ENCODE measurements at regions not wholly inside any gene's neighbourhood (a gene's known extent, or its start where the extent isn't known, plus 50 kb on each side); places are given as distances from the start of the nearest gene placed in this dataset.

DNA sequence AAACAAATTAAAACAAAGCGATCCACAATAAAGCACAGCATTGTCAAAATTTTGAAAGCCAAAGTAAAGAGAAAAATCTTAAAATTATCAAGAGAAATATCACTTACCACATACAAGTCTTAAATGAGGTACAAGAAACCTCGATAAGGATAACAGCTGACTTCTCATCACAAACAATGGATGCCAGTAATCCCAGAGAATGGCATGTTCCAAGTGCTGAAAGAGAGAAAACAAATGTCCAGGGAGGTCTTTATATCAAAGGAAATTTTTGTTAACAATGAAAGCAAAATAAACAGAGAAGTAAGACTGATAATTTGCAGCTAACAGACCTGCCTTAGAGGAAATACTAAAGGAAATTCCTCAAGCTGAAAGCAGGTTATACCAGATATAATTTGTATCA is 460.4 kb upstream of the HS3ST1 start:
- H3K4me1 ChIP-seq, result no peaks in the 10 kb centered on the region
- intact Hi-C loops (cut with DNase I; ENCODE audit: low total_unique reads), result no loop called here
- TF ChIP-seq POLR2AphosphoS5 (IDR thresholded peaks at IDR 0.05), result no peak
- TF ChIP-seq POLR2A (IDR thresholded peaks at IDR 0.05), result no peak
- TF ChIP-seq, protein P1, sequence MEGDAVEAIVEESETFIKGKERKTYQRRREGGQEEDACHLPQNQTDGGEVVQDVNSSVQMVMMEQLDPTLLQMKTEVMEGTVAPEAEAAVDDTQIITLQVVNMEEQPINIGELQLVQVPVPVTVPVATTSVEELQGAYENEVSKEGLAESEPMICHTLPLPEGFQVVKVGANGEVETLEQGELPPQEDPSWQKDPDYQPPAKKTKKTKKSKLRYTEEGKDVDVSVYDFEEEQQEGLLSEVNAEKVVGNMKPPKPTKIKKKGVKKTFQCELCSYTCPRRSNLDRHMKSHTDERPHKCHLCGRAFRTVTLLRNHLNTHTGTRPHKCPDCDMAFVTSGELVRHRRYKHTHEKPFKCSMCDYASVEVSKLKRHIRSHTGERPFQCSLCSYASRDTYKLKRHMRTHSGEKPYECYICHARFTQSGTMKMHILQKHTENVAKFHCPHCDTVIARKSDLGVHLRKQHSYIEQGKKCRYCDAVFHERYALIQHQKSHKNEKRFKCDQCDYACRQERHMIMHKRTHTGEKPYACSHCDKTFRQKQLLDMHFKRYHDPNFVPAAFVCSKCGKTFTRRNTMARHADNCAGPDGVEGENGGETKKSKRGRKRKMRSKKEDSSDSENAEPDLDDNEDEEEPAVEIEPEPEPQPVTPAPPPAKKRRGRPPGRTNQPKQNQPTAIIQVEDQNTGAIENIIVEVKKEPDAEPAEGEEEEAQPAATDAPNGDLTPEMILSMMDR (IDR thresholded peaks at IDR 0.05), result no peak

DNA sequence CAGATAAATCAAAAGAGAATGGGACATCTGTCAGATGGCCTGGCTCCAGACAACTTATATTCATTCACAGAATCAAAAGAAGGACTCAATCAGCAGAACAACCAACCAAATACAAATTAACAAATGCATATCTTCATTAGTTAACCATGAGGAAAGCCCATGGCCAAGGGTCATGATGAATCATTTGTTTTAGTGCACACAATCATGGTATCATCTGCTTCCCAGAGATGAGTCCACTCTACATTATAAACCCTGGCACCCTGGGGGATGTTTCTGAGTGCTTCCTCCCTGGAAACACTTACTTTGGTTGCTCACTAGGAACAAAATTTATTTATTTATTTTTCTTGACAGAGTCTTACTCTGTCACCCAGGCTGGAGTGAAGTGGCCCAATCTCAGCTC is 453.3 kb upstream of the HS3ST1 start:
- TF ChIP-seq, protein P1 (IDR thresholded peaks at IDR 0.05), result no peak
- no peak for TF ChIP-seq POLR2A (IDR thresholded peaks at IDR 0.05)
- TF ChIP-seq POLR2AphosphoS5 (IDR thresholded peaks at IDR 0.05), result no peak
- intact Hi-C loops (cut with DNase I; ENCODE audit: low total_unique reads), result no loop called here
- Histone ChIP-seq H3K4me3 (no peak overlapping the region), H3K36me3 (no peaks in the 10 kb centered on the region), H3K27me3 (no peaks in the 10 kb centered on the region), H3K9me3 (no peaks in the 10 kb centered on the region), H3K27ac (no peak overlapping the region), H3K4me1 (no peaks in the 10 kb centered on the region)
- DNase-seq (ENCODE audit: low spot score in 2 of 2), result no peak

More for the DNA sequence above, 460.4 kb upstream of the HS3ST1 start:
- no peaks in the 10 kb centered on the region for H3K36me3 ChIP-seq
- H3K27ac ChIP-seq, result no peak overlapping the region
- H3K4me3 ChIP-seq, result no peak overlapping the region
- no peaks in the 10 kb centered on the region for H3K9me3 ChIP-seq
- no peak for DNase-seq (ENCODE audit: low spot score in 2 of 2)
- H3K27me3 ChIP-seq, result no peaks in the 10 kb centered on the region

DNA sequence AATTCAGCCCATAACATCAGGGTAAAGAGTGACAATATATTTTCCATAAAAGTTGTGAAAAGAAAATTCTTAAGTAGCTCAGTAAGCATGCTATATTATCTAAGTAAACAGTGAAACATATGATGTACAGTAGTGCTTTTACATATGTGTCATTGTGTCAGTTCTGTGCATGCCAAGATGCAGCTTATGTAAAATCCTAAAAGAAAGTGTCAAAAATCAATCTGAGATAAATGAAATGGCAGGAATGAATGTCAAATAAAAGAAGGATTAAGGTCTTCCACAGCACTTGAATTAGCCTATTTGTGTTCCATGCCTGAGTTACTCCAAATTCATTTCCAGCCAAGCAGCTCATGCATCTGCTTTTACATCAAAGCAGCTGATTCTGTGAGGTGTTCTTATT is 452.7 kb upstream of the HS3ST1 start:
- Histone ChIP-seq H3K4me1 (no peaks in the 10 kb centered on the region), H3K27me3 (no peaks in the 10 kb centered on the region), H3K9me3 (peaks cover 0 to 4% of the 10 kb centered on the region in 2 donors), H3K36me3 (no peaks in the 10 kb centered on the region), H3K27ac (no peak overlapping the region), H3K4me3 (no peak overlapping the region)
- DNase-seq (ENCODE audit: low spot score in 2 of 2), result no peak
- intact Hi-C loops (cut with DNase I; ENCODE audit: low total_unique reads), result no loop called here
- TF ChIP-seq POLR2AphosphoS5 (IDR thresholded peaks at IDR 0.05), result no peak
- TF ChIP-seq, protein P1 (IDR thresholded peaks at IDR 0.05), result no peak
- no peak for TF ChIP-seq POLR2A (IDR thresholded peaks at IDR 0.05)

DNA sequence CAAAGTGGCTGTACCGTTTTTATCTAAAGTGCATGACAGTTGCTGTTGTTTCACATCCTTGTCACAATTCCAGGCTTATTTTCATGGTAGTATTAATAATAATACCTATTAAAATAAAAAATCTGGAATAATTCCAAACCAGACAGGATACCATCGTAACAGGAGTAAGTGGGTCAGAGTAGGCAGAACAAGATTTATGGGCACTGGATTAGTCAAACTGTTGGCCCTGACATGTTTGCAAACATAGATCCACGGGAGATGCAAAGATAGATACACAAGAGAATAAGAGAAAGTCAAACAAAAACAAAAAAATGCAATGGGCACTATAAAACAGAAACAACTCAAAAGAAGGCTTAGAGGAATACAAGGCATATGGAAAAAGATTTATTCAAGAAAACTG is 449.5 kb upstream of the HS3ST1 start:
- Histone ChIP-seq H3K27ac (no peak overlapping the region), H3K27me3 (no peaks in the 10 kb centered on the region)

DNA sequence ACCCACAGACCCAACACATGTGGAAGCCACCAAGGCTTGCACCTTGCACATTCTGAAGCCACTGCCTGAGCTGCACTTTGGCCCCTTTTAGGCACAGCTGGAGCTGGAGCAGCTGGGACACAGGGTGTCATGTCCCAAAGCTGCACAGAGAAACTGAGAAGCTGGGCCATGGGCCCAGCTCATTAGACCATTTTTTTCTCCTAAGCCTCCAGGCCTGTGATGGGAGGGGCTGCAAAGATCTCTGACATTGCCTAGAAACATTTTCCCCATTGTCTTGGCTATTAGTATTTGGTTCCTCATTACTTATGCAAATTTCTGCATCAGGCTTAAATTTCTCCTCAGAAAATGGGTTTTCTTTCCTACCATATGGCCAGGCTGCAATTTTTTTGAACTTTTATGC is 447.4 kb upstream of the HS3ST1 start:
- intact Hi-C loops (cut with DNase I; ENCODE audit: low total_unique reads), result no loop called here
- Histone ChIP-seq H3K36me3 (no peaks in the 10 kb centered on the region), H3K4me1 (no peaks in the 10 kb centered on the region), H3K27ac (no peak overlapping the region), H3K27me3 (no peaks in the 10 kb centered on the region), H3K9me3 (peaks cover 0 to 16% of the 10 kb centered on the region in 2 donors), H3K4me3 (no peak overlapping the region)
- no peak for DNase-seq (ENCODE audit: low spot score in 2 of 2)
- TF ChIP-seq, protein P1 (IDR thresholded peaks at IDR 0.05), result no peak
- TF ChIP-seq POLR2A (IDR thresholded peaks at IDR 0.05) (no peak), POLR2AphosphoS5 (IDR thresholded peaks at IDR 0.05) (no peak)

More for the DNA sequence above, 449.5 kb upstream of the HS3ST1 start:
- no peaks in the 10 kb centered on the region for H3K36me3 ChIP-seq
- intact Hi-C loops (cut with DNase I; ENCODE audit: low total_unique reads), result no loop called here
- H3K9me3 ChIP-seq, result peaks cover 0 to 16% of the 10 kb centered on the region in 2 donors
- no peak for DNase-seq (ENCODE audit: low spot score in 2 of 2)
- H3K4me1 ChIP-seq, result no peaks in the 10 kb centered on the region
- no peak overlapping the region for H3K4me3 ChIP-seq
- no peak for TF ChIP-seq POLR2AphosphoS5 (IDR thresholded peaks at IDR 0.05)
- TF ChIP-seq, protein P1 (IDR thresholded peaks at IDR 0.05), result no peak
- no peak for TF ChIP-seq POLR2A (IDR thresholded peaks at IDR 0.05)
